Fibroblast of the conjunctiva (primary cell): ENCODE measurements at regions not wholly inside any gene's neighbourhood (a gene's known extent, or its start where the extent isn't known, plus 50 kb on each side); places are given as distances from the start of the nearest gene placed in this dataset.

ENCODE experiments used
- DNase-seq: peaks from one replicate; pipeline ENCODE4 v3.0.0-alpha.2; 2010; ENCODE audit warnings: low read depth

DNA sequence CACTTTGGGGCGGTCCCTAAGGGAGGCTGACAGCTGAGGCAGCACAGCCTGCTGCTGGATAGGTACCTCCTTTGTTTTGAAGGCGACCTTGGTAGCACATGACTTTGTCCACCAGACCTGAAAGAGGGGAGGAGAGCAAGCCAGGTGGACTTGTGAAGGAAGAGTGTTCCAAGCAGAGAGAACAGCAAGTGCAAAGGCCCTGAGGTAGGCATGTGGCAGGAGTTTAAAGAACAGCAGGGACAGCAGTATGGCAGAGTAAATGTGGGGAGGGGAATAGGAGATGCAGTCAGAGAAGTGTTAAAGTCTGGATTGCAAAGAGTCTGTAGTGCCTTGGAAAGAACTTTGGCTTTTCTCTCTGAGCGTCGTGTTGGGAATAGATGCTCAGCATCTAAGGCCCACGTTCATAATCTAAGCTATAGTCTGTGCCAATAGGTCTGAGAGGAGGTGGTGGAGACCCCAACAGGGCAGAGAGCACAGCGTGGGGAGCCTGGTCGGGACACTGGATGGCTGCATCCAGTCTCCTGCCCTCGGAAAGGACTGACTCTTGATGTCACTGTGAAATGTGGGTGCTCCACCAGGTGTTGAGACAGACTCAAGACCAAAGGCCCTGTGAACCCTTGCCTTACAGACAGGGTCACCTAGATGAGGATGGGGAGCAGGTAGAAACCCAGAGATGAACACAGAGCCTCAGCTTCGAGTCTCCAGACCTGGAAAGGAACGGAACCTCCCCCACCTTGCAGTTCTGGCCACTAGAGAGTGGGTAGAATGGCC lies 242.1 kb upstream of the PWP1 start:
- no peak for DNase-seq

DNA sequence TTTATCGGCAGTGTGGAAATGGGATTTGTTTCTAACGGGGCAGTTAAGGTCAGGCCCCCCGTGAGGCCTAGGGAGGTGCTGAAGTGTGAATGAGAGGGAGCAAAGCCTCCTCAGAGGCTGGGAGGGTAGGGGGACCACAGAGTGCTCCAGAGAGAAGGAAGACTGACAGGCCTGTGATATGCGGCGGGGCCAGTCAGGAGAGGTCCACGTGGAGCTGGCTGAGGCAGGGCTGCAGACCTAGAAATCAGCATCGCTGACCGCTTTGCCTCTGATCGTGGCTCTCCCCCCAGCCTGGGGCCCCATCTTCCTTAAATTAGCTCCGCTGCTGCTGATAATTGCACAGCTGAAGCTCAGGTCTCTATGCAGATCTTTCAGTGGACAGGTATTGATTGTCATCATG lies 240.8 kb upstream of the PWP1 start:
- DNase-seq: no peak

DNA sequence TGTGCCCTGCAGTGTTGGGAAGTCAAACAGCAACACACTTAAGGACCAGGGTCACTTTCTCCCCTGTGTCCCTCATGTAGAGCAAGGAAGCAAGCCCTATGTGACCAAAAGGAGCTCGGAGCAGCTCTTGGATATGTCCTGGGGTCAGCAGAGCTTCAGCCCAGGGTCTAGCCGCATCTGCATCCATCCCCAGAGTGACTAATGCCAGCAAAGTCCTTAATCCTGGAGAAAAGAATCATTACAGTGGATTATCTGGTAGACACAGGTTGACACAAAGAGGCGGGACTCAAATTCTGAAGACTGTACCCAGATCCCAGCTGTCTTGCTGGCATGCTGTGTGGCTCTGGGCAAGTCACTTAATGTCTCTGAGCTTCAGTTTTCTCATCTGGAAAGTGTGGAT lies 239.1 kb upstream of the PWP1 start:
- no peak for DNase-seq

DNA sequence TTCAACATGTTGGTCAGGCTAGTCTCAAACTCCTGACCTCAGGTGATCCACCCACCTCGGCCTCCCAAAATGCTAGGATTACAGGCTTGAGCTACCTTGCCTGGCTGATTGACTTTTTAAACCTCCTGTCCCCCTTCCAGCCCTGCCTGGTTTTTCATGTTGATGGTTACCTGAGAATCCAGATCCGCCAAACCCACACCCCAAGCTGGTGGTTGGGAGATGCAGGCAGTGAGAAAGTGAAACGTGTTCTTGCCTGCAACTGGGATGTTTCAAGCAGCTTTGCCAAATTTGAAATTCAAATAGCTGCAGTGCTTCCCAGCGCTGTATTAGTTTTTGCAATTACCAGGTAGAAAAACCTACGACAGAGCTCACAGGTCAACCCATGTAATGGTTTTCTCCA lies 238.3 kb upstream of the PWP1 start:
- DNase-seq: no peak

DNA sequence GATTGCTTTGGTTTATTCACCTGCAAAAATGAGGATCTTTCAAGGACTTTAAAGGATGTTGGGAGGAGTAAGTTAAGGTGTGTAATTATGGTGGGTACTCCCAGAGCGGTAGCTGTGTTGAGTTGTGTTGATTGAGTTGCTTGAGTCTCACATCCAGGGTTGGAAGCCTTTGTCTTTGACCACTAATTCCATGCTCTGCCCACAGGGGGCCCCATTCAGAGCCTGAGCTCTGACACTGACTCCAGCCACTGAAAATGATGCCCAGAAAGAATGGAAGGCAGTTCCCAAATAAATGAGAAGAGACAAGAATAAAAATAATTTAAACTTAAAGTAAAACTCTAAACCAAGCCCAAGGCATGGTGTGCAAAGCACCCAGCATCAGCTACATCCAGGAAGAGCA lies 237.4 kb upstream of the PWP1 start:
- DNase-seq: no peak

DNA sequence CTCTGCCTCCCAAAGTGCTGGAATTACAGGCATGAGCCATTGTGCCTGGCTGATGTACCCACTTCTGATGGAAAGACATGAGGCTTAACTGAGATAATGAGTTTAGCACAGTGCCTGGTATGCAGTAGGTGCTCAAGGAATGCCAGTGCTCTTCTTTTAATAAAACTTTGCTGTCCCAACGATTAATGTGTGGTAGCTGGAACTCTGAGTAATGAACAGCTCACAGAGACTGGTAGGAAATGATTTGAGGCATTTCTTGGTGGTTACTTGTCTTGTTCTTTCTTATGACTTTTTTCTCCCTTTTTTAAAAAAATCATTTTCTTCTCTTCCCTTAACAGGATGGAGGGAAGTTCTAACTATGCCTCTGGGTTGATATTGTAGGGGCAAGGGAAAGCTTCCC lies 235.7 kb upstream of the PWP1 start:
- DNase-seq: no peak

DNA sequence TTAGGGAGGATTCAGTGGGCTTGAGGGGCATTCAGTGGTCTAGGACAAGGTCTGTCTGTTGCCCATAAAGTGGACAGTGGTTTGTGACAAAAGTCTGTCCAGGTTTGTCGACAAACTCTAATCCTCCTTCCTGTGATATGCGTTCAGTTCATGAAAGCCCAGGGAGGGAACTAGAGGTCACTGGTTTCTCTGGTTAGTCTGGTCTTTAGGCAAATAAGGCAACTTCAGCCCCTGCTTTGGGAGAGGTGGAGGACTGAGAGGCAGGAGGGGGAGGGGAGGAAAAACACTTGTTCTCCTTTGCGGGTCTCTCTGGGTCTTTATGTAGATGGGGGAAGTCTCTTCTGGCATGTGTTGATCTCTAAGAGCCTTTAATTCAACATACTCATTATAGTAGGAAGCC lies 235.1 kb upstream of the PWP1 start:
- DNase-seq: no peak

DNA sequence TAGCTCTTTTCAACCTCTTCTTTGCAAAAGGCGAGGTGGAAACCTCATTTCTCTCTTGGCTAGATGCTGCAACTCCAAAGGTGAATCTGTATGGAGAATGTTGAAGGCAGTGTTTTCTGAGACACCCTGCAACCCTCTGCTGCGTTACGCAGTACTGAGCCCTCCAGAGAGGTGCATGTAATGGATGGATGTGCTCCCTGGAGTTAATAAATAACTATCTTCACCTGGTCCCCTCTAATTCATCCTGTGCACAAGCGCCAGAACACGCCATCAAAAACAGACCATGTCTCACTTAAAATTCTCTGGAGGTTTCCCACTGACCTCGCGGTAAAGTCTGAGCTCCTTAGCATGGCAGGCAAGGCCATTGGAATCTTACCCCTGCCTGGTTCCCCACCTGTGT lies 234.4 kb upstream of the PWP1 start:
- no peak for DNase-seq

DNA sequence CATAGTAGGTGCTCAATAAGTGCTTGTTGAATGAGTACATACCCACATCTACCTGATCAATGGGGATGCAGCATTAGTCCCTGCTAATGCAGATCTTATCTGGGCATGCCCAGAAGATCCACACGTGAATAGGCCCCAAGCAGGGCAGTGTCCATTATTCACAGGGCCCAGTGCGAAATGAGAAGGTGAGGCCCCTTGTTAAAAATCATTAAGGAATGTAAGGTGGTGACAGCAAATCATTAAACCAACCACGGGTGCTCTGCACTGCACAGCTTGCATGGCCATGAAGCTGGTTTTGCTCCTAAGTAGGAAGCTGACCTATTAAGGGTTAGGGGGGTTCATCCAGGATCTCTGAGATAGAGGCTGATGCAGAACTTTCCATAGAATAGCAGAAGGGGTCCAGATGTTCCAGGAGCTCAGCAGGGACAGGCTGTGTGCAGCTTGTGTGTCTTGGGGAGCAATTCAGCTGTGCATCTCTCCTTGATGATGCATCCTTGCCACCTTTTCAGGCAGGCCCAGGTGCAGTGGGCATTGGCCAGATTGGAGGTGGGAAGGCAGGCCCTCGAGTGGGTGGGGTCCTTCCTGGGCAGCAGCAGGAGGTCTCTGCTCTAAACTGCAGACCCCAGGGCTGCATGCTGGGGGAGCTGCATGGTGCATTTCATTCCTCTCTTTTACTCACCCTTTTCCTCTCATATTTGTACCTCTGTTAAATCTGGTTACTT lies 231.3 kb upstream of the PWP1 start:
- no peak for DNase-seq

DNA sequence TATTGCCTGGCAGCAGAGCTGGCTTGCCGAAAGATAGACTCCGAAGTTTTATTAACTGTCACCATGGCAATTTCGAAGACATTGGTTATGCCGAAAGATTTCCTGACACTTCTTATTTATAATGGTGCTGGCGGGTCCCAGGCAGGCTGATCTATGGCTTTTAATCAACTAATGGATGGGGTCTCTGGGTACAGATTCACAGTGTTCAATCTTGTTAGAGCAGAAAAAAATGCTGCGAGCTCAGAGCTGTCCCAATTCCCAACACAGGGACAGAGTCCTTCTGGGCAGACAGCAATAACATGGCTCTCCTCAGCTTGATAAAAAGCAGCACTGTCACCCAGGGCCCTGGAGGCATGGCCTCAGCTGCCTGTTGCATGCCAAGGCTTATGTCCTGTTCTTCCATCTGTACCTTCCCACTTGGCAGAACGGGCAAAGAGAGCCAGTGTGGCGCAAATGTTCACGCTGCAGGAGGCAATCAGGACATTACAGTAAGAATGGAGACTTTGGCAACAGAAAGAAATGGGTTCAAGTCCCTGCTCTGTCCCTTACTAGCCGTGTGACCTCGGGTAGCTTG lies 228.2 kb upstream of the PWP1 start:
- DNase-seq: no peak

DNA sequence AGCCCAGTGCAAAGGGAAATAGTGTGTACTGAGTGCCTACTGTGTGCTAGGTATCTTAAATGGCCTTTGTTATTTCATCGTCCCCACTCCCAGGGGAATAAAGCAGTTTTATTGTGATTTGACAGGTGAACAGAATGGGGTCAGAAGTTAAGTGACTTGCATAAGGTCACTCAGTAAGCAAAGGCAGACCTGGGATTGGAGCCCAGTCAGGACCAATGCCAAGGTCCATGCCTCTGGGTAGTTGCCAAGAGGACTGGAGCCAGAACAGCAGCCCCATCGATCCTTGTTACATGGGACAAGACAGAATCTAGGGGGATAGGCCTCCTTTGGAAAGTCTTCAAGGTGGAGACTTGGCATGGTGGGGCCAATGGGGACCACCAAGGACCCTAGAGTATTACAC lies 227.4 kb upstream of the PWP1 start:
- no peak for DNase-seq

DNA sequence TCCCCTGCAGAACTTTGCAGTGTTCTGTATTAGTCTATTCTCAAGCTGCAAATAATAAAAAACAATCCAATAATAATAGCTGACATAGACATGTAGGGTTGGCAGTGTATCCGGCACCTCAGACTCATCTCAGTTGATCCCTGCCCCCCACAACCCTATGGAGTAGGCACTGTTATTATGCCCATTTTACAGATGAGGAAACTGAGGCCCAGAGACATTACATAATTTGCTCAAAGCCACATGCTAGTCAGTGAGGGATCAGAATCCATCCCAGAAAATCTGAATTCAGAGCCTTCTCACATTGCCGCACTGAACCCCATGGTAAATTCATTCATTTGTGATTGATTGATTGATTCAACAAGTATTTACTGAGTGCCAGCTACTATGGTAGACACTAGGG lies 226.6 kb upstream of the PWP1 start:
- DNase-seq: no peak

DNA sequence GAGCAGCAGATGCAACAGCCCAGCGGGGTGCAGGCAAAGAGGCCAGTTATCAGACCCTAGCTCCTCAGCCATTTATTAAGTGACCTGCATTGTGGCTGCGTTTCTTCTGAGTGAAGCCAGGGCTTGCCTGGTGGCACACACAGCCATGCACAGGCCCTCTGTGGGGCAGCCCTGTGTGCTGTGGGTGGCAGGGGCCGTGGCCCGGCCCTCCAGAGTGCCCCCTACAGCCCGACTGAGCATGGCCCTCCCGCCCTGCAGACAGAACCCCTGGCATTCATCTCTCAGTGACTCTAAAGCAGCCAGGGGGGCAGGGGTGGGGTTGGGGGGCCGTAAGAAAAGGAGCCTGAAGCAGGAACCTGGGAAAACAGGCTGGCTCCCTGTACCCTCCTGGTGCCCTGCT lies 226.0 kb upstream of the PWP1 start:
- no peak for DNase-seq

DNA sequence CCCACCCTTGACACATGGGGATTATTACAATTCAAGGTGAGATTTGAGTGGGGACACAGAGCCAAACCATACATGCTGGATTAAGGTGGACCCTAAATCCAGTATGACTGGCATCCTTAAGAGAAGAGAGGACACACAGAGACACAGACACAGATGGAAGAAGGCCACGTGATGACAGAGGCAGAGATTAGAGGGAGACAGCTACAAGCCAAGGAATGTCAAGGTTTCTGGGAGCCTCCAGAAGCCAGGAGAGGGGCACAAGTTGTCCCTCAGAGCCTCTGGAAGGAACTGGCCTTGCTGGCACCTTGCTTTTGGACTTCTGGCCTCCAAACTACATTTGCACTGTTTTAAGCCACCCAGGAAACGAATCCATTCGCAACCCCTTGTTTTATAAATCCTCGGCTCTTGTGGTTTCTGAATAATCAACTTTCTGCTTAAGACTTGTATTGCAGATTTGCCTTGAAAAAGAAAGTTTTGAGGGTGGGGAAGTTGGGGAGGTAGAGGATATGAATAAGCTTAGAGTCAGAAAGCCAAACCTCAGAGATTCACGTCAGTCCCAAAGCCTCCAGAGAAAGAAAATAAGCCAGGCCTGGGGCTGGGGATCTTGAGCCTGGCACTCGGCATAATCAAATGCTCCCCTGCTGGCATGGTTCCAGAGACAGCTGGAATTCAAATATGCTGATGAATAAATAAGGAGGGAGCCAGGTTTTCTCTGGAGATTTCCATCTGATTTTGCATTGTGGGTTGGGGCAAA lies 224.2 kb upstream of the PWP1 start:
- DNase-seq: peak; percentile 10

DNA sequence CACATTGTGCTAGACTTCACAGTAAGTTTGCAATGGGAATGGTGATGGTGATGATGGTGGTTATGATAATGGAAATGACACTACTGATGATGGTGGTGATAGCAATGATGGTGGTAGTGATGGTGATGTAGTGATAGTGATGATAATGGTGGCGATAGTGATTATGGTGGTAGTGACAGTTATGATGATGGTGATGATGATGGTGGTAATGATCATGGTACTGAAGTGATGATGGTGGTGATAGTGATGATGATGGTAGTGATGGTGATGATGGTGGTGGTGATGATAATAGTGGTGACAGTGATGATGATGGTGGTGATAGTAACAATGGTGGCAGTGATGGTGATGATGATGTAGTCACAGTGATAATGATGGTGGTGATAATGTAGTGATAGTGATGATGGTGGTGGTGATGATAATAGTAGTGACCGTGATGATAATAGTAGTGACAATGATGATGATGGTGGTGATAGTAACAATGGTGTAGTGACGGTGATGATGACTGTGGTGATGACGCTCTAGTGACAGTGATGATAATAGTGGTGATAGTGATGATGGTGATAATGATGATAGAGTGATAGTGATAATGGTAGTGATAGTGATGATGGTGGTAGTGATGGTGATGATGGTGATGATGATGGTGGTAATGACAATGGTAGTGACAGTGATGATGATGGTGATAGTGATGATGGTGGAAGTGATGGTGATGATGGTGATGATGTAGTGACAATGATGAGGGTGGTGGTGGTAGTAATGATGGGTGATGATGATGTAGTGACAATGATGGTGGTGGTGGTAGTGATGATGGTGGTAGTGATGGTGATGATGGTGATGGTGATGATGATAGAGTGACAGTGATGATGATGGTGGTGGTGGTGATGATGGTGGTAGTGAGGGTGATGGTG lies 222.9 kb upstream of the PWP1 start:
- DNase-seq: no peak

DNA sequence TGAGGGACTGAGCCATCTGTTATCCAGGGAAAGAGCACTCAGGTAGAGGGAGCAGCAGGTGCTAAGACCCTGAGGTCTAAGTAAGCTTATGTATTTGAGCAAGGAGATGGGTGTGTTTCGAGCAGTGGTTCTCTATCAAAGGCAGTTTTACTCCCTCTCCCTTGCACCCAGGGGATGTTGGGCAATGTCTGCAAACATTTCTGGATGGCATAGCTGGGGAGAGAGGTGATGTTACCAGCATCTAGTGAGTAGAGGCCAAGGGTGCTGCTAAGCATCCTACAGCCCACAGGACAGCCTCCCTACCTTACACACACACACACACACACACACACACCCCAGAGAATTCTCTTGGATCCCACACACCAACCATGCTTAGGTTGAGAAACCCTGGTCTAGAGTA lies 221.0 kb upstream of the PWP1 start:
- no peak for DNase-seq

DNA sequence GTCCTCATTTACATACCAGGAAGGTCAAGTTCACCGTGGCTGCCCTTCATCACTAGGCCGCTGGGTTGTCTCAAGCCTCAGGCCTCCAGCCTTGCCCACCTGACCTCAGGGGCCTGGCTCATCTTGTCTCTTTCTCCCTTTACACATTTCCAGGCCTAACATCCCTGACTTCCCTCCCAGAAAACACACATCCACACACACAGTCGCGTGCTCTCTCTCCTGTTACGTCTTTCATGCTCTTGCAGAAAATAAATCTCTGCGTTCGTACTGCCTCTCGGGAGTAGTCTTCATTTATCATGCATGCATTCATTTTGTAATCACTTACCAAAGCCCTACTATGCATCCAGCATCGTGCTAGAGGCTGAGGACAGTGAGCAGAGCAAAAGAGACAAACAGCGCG lies 220.0 kb upstream of the PWP1 start:
- DNase-seq: no peak

DNA sequence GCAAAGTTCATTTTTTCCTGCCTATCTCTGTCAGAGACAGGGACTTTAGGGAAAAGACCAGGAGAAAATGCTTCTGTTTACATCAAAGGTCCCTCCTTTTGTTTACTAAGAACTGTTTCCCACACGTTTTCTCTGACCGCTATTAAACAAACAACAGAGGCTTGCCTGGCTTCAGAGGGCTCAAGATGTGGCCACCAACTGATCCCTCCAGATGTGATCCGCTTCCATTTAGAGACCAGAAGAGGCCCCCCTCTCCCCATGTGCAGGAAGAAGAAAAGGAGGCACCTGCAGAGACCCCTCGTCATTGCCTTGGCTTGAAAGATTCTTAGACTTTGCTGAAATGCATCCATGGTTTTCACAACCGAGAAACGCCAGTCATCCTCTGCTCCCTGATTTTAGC lies 217.9 kb upstream of the PWP1 start:
- DNase-seq: no peak

DNA sequence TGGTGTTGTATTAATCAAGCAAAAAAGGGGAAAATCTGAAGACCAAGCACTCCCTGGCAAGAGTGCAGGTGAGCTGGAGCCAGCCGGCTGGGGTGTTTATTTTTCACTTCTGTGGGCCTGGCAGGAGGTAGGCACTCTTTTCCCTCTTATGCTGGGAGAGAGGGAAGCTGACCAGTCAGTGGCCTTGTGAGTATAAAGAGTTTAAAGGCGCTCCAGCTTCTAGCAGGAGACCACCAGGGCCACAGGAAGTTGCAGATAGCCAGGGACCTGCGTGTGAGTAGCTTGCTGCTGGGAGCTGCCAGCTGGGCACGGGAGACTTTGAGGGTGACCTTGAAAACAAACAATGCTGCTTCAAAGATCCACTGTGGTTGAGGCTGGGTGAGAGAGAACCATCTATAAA lies 217.4 kb upstream of the PWP1 start:
- DNase-seq: no peak

DNA sequence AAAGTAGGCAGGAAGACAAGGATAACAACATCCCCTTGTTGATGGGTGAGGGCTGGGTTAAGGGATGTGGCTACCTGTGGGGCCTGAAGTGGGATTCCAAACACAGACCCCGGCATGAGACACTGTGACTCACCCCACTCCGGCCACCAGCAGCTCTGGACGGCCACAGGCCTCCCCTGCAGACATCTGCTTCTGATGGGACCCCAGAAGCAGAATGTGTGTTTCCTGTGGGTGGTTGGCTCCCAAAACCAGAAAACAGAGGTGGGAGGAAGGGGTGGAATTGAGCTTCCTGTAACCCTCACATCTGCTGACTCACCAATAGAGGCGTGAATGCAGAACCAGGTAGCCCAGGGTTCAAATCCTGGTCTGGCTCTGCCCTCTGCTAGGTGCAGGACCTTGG lies 216.6 kb upstream of the PWP1 start:
- no peak for DNase-seq

DNA sequence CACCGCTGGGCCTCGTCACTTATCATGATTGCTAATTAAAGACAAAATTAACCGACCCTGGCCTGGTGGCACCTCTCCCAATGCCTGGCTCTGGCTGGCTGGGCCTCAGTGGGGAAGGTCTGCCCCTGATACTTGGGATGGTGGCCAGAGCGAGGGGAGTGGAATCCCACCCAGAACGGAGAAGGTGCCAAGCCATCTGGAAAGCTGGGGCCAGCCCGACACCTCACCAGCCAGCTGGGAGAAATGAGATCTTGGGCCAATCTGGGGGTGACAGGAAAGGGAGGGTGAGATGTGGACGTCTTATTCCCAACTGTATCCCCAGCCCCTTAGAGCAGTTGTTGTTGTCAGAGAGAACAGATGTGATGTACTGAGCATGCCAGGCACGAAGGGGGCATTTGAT lies 215.0 kb upstream of the PWP1 start:
- DNase-seq: no peak

DNA sequence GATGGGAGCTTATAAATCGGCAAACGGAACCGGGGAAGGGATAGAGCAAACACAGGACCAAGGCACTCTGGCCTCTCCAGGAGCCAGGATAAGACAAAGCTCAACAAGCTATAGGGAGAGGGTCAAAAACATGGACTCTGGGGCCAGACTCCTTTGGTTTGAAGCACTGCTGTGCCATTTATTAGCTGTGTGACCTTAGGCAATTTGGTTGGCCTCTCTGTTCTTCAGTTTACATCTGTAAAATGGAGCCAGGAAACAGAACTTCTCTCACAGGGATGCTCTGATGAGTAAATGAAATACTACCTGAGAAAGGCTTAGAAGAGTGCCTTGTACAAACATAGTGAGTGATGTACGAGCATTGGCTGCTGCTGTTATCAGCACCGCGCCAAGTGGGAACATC lies 213.3 kb upstream of the PWP1 start:
- DNase-seq: no peak
